Adrenal gland (tissue), 5 donors: ENCODE measurements at regions not wholly inside any gene's neighbourhood (a gene's known extent, or its start where the extent isn't known, plus 50 kb on each side); places are given as distances from the start of the nearest gene placed in this dataset.

ENCODE experiments used
- POLR2A ChIP-seq, 2 donors: fragments of 450-650 bp; IDR thresholded peaks; one replicate each; pipeline ENCODE4 v1.6.1; 2017; ENCODE audit warnings: antibody characterized with exemption in 2 of 2, mild to moderate bottlenecking in 2 of 2, moderate library complexity in 1 of 2
- TF ChIP-seq, protein P1 (sequence below), 6 experiments: fragments of 450-650 bp in 4 of 6; fragments of 200-600 bp in 2 of 6; sonication (generic) in 1 of 6; IDR thresholded peaks; 1 replicate in 5 of 6; 2 replicates in 1 of 6; pipeline versions ENCODE4 v1.5.1 to v1.8.0; 2016 to 2021; ENCODE audit warnings: antibody characterized with exemption in 6 of 6, mild to moderate bottlenecking in 2 of 6, moderate library complexity in 1 of 6
- donor health status: DM: no; HTN: no; CAD: no.

DNA sequence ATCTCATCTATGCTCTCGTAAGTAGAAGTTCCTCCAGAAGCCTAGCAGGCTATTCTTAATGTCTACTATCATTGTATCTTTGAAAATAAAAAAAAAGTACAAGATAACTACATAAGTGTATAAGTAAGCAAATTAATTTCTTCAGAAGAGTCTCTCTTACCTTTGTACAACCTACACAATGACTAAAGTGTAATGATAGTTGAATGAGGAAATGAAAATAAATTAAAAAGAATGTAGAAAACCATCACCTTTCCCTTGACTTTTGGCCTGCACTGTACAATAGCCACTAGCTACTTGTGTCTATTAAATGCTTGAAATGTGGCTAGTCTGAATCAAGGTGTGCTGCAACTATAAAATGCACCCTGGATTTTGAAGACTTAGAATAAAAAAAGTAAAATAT is 229.9 kb upstream of the FOXN3 start:
- TF ChIP-seq, protein P1, sequence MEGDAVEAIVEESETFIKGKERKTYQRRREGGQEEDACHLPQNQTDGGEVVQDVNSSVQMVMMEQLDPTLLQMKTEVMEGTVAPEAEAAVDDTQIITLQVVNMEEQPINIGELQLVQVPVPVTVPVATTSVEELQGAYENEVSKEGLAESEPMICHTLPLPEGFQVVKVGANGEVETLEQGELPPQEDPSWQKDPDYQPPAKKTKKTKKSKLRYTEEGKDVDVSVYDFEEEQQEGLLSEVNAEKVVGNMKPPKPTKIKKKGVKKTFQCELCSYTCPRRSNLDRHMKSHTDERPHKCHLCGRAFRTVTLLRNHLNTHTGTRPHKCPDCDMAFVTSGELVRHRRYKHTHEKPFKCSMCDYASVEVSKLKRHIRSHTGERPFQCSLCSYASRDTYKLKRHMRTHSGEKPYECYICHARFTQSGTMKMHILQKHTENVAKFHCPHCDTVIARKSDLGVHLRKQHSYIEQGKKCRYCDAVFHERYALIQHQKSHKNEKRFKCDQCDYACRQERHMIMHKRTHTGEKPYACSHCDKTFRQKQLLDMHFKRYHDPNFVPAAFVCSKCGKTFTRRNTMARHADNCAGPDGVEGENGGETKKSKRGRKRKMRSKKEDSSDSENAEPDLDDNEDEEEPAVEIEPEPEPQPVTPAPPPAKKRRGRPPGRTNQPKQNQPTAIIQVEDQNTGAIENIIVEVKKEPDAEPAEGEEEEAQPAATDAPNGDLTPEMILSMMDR (IDR thresholded peaks at IDR 0.05): no peak
- TF ChIP-seq POLR2A (IDR thresholded peaks at IDR 0.05): no peak
